ENCODE measurements at regions not wholly inside any gene's neighbourhood (a gene's known extent, or its start where the extent isn't known, plus 50 kb on each side); places are given as distances from the start of the nearest gene placed in this dataset.

- Histone ChIP-seq H3K4me3 (ENCODE audit: low read length) (no peak overlapping the region), H3K36me3 (ENCODE audit: insufficient read depth, low read length) (no peaks in the 10 kb centered on the region)
Observed at GRCh38 chr18:43648002-43648401, 370.7 kb upstream of the SYT4 start.

GRCh38 chr18:43649649-43650357, 372.5 kb upstream of the SYT4 start:
- Mint-ChIP-seq H3K27me3 (no peaks in the 10 kb centered on the region), H3K4me1 (ENCODE audit: low read depth) (no peaks in the 10 kb centered on the region), H3K36me3 (ENCODE audit: low read depth) (no peaks in the 10 kb centered on the region), H3K9me3 (no peaks in the 10 kb centered on the region), H3K27ac (no peak overlapping the region), H3K4me3 (no peak overlapping the region)
- ChIA-PET CTCF (no interaction called here), POLR2A (no interaction called here)
- H3K9me3 ChIP-seq (ENCODE audit: control insufficient read depth in 1 of 2, insufficient read depth in 1 of 2, low read length in 2 of 2): no peaks in the 10 kb centered on the region
- H3K27ac ChIP-seq (ENCODE audit: low read depth in 1 of 2, low read length in 2 of 2): no peak overlapping the region
- no peak for DNase-seq
- intact Hi-C loops (cut with DNase I, micrococcal nuclease): no loop called here
- H3K4me3 ChIP-seq (ENCODE audit: low read length): no peak overlapping the region
- H3K36me3 ChIP-seq (ENCODE audit: insufficient read depth, low read length): no peaks in the 10 kb centered on the region
- H3K4me1 ChIP-seq (ENCODE audit: insufficient read depth, low read length): no peaks in the 10 kb centered on the region
- ATAC-seq (ENCODE audit: poor library complexity): no peak
- TF ChIP-seq, protein P1, sequence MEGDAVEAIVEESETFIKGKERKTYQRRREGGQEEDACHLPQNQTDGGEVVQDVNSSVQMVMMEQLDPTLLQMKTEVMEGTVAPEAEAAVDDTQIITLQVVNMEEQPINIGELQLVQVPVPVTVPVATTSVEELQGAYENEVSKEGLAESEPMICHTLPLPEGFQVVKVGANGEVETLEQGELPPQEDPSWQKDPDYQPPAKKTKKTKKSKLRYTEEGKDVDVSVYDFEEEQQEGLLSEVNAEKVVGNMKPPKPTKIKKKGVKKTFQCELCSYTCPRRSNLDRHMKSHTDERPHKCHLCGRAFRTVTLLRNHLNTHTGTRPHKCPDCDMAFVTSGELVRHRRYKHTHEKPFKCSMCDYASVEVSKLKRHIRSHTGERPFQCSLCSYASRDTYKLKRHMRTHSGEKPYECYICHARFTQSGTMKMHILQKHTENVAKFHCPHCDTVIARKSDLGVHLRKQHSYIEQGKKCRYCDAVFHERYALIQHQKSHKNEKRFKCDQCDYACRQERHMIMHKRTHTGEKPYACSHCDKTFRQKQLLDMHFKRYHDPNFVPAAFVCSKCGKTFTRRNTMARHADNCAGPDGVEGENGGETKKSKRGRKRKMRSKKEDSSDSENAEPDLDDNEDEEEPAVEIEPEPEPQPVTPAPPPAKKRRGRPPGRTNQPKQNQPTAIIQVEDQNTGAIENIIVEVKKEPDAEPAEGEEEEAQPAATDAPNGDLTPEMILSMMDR (IDR thresholded peaks at IDR 0.05): no peak
- no peaks in the 10 kb centered on the region for H3K27me3 ChIP-seq (ENCODE audit: control insufficient read depth in 1 of 2, insufficient read depth in 2 of 2, low read length in 2 of 2)

More at GRCh38 chr18:43648002-43648401, 370.7 kb upstream of the SYT4 start:
- TF ChIP-seq, protein P1 (IDR thresholded peaks at IDR 0.05): no peak
- Histone ChIP-seq H3K27ac (ENCODE audit: low read depth in 1 of 2, low read length in 2 of 2) (no peak overlapping the region), H3K4me1 (ENCODE audit: insufficient read depth, low read length) (no peaks in the 10 kb centered on the region), H3K27me3 (ENCODE audit: control insufficient read depth in 1 of 2, insufficient read depth in 2 of 2, low read length in 2 of 2) (no peaks in the 10 kb centered on the region), H3K9me3 (ENCODE audit: control insufficient read depth in 1 of 2, insufficient read depth in 1 of 2, low read length in 2 of 2) (no peaks in the 10 kb centered on the region)
- Mint-ChIP-seq H3K4me1 (ENCODE audit: low read depth) (no peaks in the 10 kb centered on the region), H3K27ac (no peak overlapping the region), H3K36me3 (ENCODE audit: low read depth) (no peaks in the 10 kb centered on the region), H3K4me3 (no peak overlapping the region), H3K9me3 (no peaks in the 10 kb centered on the region), H3K27me3 (no peaks in the 10 kb centered on the region)
- ChIA-PET CTCF (no interaction called here), POLR2A (no interaction called here)
- intact Hi-C loops (cut with DNase I, micrococcal nuclease): no loop called here
- DNase-seq: no peak
- no peak for ATAC-seq (ENCODE audit: poor library complexity)

- Mint-ChIP-seq H3K27ac (no peak overlapping the region), H3K27me3 (no peaks in the 10 kb centered on the region), H3K9me3 (no peaks in the 10 kb centered on the region), H3K4me1 (ENCODE audit: low read depth) (no peaks in the 10 kb centered on the region), H3K4me3 (no peak overlapping the region), H3K36me3 (ENCODE audit: low read depth) (no peaks in the 10 kb centered on the region)
- intact Hi-C loops (cut with DNase I, micrococcal nuclease): no loop called here
- H3K4me1 ChIP-seq (ENCODE audit: insufficient read depth, low read length): no peaks in the 10 kb centered on the region
- H3K9me3 ChIP-seq (ENCODE audit: control insufficient read depth in 1 of 2, insufficient read depth in 1 of 2, low read length in 2 of 2): no peaks in the 10 kb centered on the region
- DNase-seq (no peak), ATAC-seq (ENCODE audit: poor library complexity) (no peak)
- H3K4me3 ChIP-seq (ENCODE audit: low read length): no peak overlapping the region
- H3K27me3 ChIP-seq (ENCODE audit: control insufficient read depth in 1 of 2, insufficient read depth in 2 of 2, low read length in 2 of 2): no peaks in the 10 kb centered on the region
- CTCF ChIA-PET: no interaction called here
- POLR2A ChIA-PET: no interaction called here
- no peak overlapping the region for H3K27ac ChIP-seq (ENCODE audit: low read depth in 1 of 2, low read length in 2 of 2)
- H3K36me3 ChIP-seq (ENCODE audit: insufficient read depth, low read length): no peaks in the 10 kb centered on the region
- TF ChIP-seq, protein P1 (IDR thresholded peaks at IDR 0.05): no peak
Observed at GRCh38 chr18:43650426-43650825, 373.1 kb upstream of the SYT4 start.
